ENCODE measurements at regions not wholly inside any gene's neighbourhood (a gene's known extent, or its start where the extent isn't known, plus 50 kb on each side); places are given as distances from the start of the nearest gene placed in this dataset.

GRCh38 chr9:89249001-89249400 is 62.0 kb upstream of the CKS2 start:
- H3K9me3 ChIP-seq (ENCODE audit: low read length), result no peaks in the 10 kb centered on the region
- no peaks in the 10 kb centered on the region for H3F3A ChIP-seq (ENCODE audit: insufficient read depth, low read length, poor library complexity, severe bottlenecking)
- H3K27me3 ChIP-seq (ENCODE audit: insufficient read depth, low read depth, low read length), result no peaks in the 10 kb centered on the region

GRCh38 chr9:89252651-89253267 is 58.2 kb upstream of the CKS2 start:
- Histone ChIP-seq H3K79me2 (replicated peaks; ENCODE audit: insufficient read depth, low read length) (no peaks in the 10 kb centered on the region), H3F3A (ENCODE audit: insufficient read depth, low read length, poor library complexity, severe bottlenecking) (no peaks in the 10 kb centered on the region), H3K9me3 (ENCODE audit: low read length) (no peaks in the 10 kb centered on the region), H3K9me2 (ENCODE audit: insufficient read depth, low read length) (no peaks in the 10 kb centered on the region), H3K4me3 (ENCODE audit: low read length) (no peak overlapping the region), H3K9ac (ENCODE audit: low read length) (no peak overlapping the region), H4K20me1 (ENCODE audit: insufficient read depth) (no peaks in the 10 kb centered on the region), H3K4me2 (ENCODE audit: low read length) (no peak overlapping the region), H3K36me3 (ENCODE audit: insufficient read depth, low read length) (no peaks in the 10 kb centered on the region), H2AFZ (ENCODE audit: low read depth, low read length) (no peak overlapping the region), H3K27me3 (ENCODE audit: insufficient read depth, low read depth, low read length) (no peaks in the 10 kb centered on the region), H3K27ac (ENCODE audit: low read length) (no peak overlapping the region)
- TF ChIP-seq RAD21 (conservative IDR thresholded peaks at IDR 0.05) (no peak), TAF1 (IDR thresholded peaks at IDR 0.05; ENCODE audit: low read depth) (no peak), MXI1 (conservative IDR thresholded peaks at IDR 0.05; ENCODE audit: poor library complexity, severe bottlenecking) (no peak), POLR2AphosphoS5 (IDR thresholded peaks at IDR 0.05) (no peak), EP300 (conservative IDR thresholded peaks at IDR 0.05; ENCODE audit: poor library complexity, severe bottlenecking) (no peak), CTCF (IDR thresholded peaks at IDR 0.05; ENCODE audit: poor library complexity, severe bottlenecking) (no peak), SMC3 (conservative IDR thresholded peaks at IDR 0.05; ENCODE audit: poor library complexity) (no peak)
- TF ChIP-seq, protein P1, sequence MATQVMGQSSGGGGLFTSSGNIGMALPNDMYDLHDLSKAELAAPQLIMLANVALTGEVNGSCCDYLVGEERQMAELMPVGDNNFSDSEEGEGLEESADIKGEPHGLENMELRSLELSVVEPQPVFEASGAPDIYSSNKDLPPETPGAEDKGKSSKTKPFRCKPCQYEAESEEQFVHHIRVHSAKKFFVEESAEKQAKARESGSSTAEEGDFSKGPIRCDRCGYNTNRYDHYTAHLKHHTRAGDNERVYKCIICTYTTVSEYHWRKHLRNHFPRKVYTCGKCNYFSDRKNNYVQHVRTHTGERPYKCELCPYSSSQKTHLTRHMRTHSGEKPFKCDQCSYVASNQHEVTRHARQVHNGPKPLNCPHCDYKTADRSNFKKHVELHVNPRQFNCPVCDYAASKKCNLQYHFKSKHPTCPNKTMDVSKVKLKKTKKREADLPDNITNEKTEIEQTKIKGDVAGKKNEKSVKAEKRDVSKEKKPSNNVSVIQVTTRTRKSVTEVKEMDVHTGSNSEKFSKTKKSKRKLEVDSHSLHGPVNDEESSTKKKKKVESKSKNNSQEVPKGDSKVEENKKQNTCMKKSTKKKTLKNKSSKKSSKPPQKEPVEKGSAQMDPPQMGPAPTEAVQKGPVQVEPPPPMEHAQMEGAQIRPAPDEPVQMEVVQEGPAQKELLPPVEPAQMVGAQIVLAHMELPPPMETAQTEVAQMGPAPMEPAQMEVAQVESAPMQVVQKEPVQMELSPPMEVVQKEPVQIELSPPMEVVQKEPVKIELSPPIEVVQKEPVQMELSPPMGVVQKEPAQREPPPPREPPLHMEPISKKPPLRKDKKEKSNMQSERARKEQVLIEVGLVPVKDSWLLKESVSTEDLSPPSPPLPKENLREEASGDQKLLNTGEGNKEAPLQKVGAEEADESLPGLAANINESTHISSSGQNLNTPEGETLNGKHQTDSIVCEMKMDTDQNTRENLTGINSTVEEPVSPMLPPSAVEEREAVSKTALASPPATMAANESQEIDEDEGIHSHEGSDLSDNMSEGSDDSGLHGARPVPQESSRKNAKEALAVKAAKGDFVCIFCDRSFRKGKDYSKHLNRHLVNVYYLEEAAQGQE (IDR thresholded peaks at IDR 0.05; ENCODE audit: borderline replicate concordance), result no peak

More at GRCh38 chr9:89249001-89249400, 62.0 kb upstream of the CKS2 start:
- Histone ChIP-seq H3K9me2 (ENCODE audit: insufficient read depth, low read length) (no peaks in the 10 kb centered on the region), H3K27ac (ENCODE audit: low read length) (no peak overlapping the region), H2AFZ (ENCODE audit: low read depth, low read length) (no peak overlapping the region), H3K36me3 (ENCODE audit: insufficient read depth, low read length) (no peaks in the 10 kb centered on the region), H3K9ac (ENCODE audit: low read length) (no peak overlapping the region), H3K4me3 (ENCODE audit: low read length) (no peak overlapping the region), H4K20me1 (ENCODE audit: insufficient read depth) (no peaks in the 10 kb centered on the region), H3K4me2 (ENCODE audit: low read length) (no peak overlapping the region), H3K79me2 (replicated peaks; ENCODE audit: insufficient read depth, low read length) (no peaks in the 10 kb centered on the region)
- no peak for TF ChIP-seq TAF1 (IDR thresholded peaks at IDR 0.05; ENCODE audit: low read depth)
- no peak for TF ChIP-seq EP300 (conservative IDR thresholded peaks at IDR 0.05; ENCODE audit: poor library complexity, severe bottlenecking)
- TF ChIP-seq EZH2 (IDR thresholded peaks at IDR 0.05; ENCODE audit: borderline replicate concordance, insufficient read depth, low read length, poor library complexity, severe bottlenecking), result no peak
- TF ChIP-seq SMC3 (conservative IDR thresholded peaks at IDR 0.05; ENCODE audit: poor library complexity), result no peak
- TF ChIP-seq MXI1 (conservative IDR thresholded peaks at IDR 0.05; ENCODE audit: poor library complexity, severe bottlenecking), result no peak
- TF ChIP-seq RAD21 (conservative IDR thresholded peaks at IDR 0.05), result no peak
- no peak for TF ChIP-seq POLR2AphosphoS5 (IDR thresholded peaks at IDR 0.05)
- TF ChIP-seq CTCF (IDR thresholded peaks at IDR 0.05; ENCODE audit: poor library complexity, severe bottlenecking), result no peak
- TF ChIP-seq, protein P1 (IDR thresholded peaks at IDR 0.05; ENCODE audit: borderline replicate concordance), result no peak

Data from neural cell (in vitro differentiated cells).